Pancreas (tissue), 10 donors: ENCODE measurements at regions not wholly inside any gene's neighbourhood (a gene's known extent, or its start where the extent isn't known, plus 50 kb on each side); places are given as distances from the start of the nearest gene placed in this dataset.

Source experiments
- ATAC-seq, 4 donors: fragments of 200-7000 bp; cut with Tn5 transposase; one replicate each; pipeline versions ENCODE4 v1.8.0 to v1.9.1; 2020; ENCODE audit warnings: mild to moderate bottlenecking in 4 of 4, moderate library complexity in 4 of 4
- DNase-seq, 6 donors: peaks; one replicate each; pipeline ENCODE4 v3.0.0-alpha.2; 2020
- FAIRE-seq: peaks from 2 replicates; lab custom pipeline; 2012; peaks lifted over from hg19 to GRCh38; lab: Jason Lieb, UNC
- H3K27ac ChIP-seq, 4 donors: fragments of 200-600 bp; sonication (generic); 1 replicate in 3 of 4; 2 replicates in 1 of 4; pipeline versions ENCODE4 v1.5.0 to v1.8.0; 2020
- H3K27me3 ChIP-seq, 4 donors: fragments of 200-600 bp; one replicate each; pipeline ENCODE4 v1.8.0; 2021
- H3K36me3 ChIP-seq, 3 donors: fragments of 200-600 bp; sonication (generic) in 1 of 3; one replicate each; pipeline versions ENCODE4 v1.5.0 to v1.8.0; 2020 to 2021
- H3K4me1 ChIP-seq, 3 donors: fragments of 200-600 bp; one replicate each; pipeline ENCODE4 v1.8.0; 2021
- H3K4me3 ChIP-seq, 4 donors: fragments of 200-600 bp; sonication (generic) in 2 of 4; one replicate each; pipeline versions ENCODE4 v1.5.0 to v1.8.0; 2020 to 2021
- H3K9me3 ChIP-seq, 4 donors: fragments of 200-600 bp; one replicate each; pipeline ENCODE4 v1.8.0; 2021
- WGBS, 2 donors: extraction: QIAGEN DNeasy Blood & Tissue Kit; methylation state at CpG; one replicate each; pipeline ENCODE4 v1.1.7; 2013; 5-methylcytosine and 5-hydroxymethylcytosine counted together
- intact Hi-C, 3 donors: fragments of 100-400 bp; cut with DNase I; formaldehyde crosslinking; loops; one replicate each; pipeline versions ENCODE4 v1.11.1 to v1.14.2; 2022
- TF ChIP-seq, protein P1 (sequence below), 4 donors: fragments of 200-600 bp; sonication (generic) in 3 of 4; IDR thresholded peaks; one replicate each; pipeline versions ENCODE4 v1.5.0 to v1.8.0; 2021; ENCODE audit warnings: antibody characterized with exemption in 4 of 4
- donor health status: healthy with polysubstance abuse.
- donor health status: DM: no; HTN: no; CAD: no; lungs with moderate emphysema.
- donor health status: DM: no; HTN: no; CAD: no.
- donor health status: control.
- donor health status: control.
- donor health status: Bipolar disorder and iron deficiency.
- donor health status: DM: yes; HTN: yes; CAD: no.
- donor health status: DM: no; HTN: no; CAD: no.
- donor health status: DM: no; HTN: no; CAD: no.
- donor health status: DM: yes; HTN: yes; CAD: no.

DNA sequence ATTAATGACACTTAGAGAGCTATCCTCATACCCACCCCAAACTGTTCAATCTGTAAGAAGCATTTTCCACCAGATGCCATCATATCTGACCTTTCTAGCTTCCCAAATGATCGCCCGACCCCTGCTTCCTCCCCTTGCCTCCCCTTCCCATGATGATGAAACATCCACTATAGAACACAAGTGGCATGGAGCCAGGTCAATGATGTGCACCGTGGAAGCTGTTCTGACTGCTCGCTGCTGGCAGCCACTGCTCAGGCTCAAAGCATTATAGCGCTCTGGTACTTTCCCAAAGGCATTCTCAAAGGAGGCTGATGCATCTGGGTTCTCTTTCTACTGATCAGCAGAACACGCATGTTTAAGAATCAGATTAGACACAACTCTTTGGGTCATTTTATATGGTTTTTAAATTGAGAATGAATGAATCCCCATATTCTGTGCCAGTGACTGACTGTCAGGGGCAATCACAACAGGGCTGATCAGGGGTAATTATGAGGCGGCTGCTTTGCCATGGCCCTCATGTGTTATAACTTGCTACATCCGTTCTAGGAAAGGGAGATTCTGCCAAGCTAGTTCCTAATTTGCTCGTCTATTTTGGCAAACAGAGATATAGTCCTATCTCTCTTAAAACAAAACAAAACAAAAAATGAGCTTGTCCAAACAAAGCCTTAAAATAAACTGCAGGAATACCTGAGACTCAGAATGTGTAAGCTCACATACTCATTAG lies 343.7 kb downstream of the ENC1 start:
- no peak for FAIRE-seq

DNA sequence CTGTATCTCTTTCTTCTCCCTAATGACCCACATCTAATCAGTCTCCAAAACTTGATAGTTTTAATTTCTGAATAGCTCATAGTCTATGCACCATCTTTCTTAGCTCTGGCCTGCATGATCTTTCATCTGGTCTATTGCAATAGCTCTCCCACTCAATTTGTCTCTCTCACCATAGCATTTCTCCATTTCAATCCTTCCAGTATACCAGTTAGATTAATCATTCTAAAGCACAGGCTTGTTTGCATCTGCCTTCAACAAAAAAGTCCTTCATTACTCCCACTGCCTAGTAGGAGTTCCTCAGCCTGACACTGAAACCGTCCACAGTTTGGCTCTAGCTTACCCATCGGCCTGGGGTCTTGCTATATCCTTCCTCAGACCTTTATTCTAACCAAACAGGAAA lies 344.9 kb downstream of the ENC1 start:
- intact Hi-C loops = no loop called here
- DNase-seq (no peak), ATAC-seq (no peak), FAIRE-seq (no peak)
- Histone ChIP-seq H3K4me3 (no peak overlapping the region), H3K27ac (no peak overlapping the region), H3K9me3 (no peaks in the 10 kb centered on the region), H3K36me3 (no peaks in the 10 kb centered on the region), H3K4me1 (peaks cover 0 to 5% (median 0%) of the 10 kb centered on the region in 3 donors), H3K27me3 (no peaks in the 10 kb centered on the region)
- 87 to 94% methylated on average over 2 of the region's 2 CpGs for WGBS, 2 donors
- TF ChIP-seq, protein P1, sequence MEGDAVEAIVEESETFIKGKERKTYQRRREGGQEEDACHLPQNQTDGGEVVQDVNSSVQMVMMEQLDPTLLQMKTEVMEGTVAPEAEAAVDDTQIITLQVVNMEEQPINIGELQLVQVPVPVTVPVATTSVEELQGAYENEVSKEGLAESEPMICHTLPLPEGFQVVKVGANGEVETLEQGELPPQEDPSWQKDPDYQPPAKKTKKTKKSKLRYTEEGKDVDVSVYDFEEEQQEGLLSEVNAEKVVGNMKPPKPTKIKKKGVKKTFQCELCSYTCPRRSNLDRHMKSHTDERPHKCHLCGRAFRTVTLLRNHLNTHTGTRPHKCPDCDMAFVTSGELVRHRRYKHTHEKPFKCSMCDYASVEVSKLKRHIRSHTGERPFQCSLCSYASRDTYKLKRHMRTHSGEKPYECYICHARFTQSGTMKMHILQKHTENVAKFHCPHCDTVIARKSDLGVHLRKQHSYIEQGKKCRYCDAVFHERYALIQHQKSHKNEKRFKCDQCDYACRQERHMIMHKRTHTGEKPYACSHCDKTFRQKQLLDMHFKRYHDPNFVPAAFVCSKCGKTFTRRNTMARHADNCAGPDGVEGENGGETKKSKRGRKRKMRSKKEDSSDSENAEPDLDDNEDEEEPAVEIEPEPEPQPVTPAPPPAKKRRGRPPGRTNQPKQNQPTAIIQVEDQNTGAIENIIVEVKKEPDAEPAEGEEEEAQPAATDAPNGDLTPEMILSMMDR (IDR thresholded peaks at IDR 0.05) = no peak

More for the DNA sequence above, 343.7 kb downstream of the ENC1 start:
- Histone ChIP-seq H3K27me3 (no peaks in the 10 kb centered on the region), H3K9me3 (no peaks in the 10 kb centered on the region), H3K27ac (no peak overlapping the region), H3K4me3 (no peak overlapping the region), H3K36me3 (no peaks in the 10 kb centered on the region), H3K4me1 (peaks cover 0 to 5% (median 0%) of the 10 kb centered on the region in 3 donors)
- ATAC-seq (peak in 2 of 4 donors; percentile 35 to 48), DNase-seq (no peak)
- TF ChIP-seq, protein P1 (IDR thresholded peaks at IDR 0.05) = no peak
- WGBS, 2 donors = 53 to 55% methylated on average over 9 of the region's 9 CpGs
- intact Hi-C loops = no loop called here

DNA sequence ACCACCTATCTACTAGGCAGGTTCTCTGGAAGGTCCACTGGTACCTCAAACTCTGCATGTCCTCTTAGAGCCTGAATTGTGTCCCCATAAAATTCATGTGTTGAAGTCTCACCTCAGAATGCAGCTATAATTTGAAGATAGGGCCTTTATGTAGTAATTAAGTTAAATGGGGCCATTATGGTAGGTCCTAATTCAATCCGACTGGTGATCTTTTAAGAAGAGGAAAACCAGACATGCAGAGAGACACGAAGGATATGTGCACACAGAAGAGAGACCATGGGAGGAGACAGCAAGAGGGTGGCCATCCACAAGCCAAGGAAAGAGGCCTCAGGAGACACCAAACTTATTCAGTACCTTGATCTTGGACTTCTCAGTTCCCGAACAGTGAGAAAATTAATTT lies 345.4 kb downstream of the ENC1 start:
- intact Hi-C loops = no loop called here
- no peak overlapping the region for H3K4me3 ChIP-seq
- no peaks in the 10 kb centered on the region for H3K9me3 ChIP-seq
- no peaks in the 10 kb centered on the region for H3K27me3 ChIP-seq
- DNase-seq (no peak), FAIRE-seq (no peak), ATAC-seq (no peak)
- 85 to 95% methylated on average over 3 of the region's 3 CpGs for WGBS, 2 donors
- H3K4me1 ChIP-seq = peaks cover 0 to 5% (median 0%) of the 10 kb centered on the region in 3 donors
- H3K27ac ChIP-seq = no peak overlapping the region
- H3K36me3 ChIP-seq = no peaks in the 10 kb centered on the region
- TF ChIP-seq, protein P1 (IDR thresholded peaks at IDR 0.05) = no peak

DNA sequence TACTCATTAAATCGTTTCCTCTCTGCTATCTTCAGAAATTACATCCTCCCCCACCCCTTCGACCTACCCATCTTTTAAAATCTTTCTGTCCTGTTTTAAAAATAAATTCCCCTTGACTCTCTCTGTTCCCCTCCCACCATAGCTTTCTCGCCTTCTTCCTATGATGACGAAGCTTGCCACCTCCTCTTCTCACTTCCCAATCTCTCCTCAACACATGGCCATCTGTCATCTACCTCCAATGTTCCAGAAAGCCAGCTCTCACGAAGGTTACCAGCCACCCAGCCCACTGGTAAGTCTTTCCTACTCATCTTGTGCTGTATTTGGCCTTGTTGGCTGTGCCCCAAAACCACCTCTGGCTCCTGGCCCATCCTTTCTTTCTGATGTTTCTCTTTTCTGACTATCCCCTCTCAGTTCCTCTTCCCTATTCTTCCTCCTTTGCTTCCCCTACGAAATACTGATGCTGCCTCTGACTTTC lies 346.3 kb downstream of the ENC1 start:
- no peak for DNase-seq
- FAIRE-seq = no peak
- no peak for ATAC-seq
- Histone ChIP-seq H3K4me3 (no peak overlapping the region), H3K9me3 (no peaks in the 10 kb centered on the region), H3K27ac (no peak overlapping the region), H3K36me3 (no peaks in the 10 kb centered on the region), H3K4me1 (peaks cover 0 to 5% (median 0%) of the 10 kb centered on the region in 3 donors), H3K27me3 (no peaks in the 10 kb centered on the region)
- TF ChIP-seq, protein P1 (IDR thresholded peaks at IDR 0.05) = no peak
- intact Hi-C loops = no loop called here
- 77 to 78% methylated on average over 6 of the region's 6 CpGs for WGBS, 2 donors

DNA sequence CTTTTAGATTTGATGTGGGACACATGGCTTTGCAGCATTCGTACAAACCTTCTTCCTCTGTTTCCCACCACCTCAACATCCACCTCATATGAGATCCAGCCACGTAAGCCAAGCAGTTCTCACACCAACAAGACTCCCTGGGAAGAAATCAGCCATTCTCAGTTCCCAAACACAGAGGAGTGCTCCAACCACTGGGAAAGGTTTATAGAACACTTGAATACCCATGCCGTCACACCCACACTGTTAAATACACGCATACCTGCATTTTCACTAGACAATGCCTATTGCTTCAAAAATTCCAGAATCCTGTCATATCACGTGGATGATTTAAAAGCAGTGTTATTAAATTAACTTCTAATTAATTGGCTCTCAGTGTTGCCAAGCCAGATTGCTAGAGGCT lies 347.3 kb downstream of the ENC1 start:
- FAIRE-seq (no peak), DNase-seq (no peak)
- WGBS, 2 donors = 89 to 97% methylated on average over 5 of the region's 5 CpGs

More for the DNA sequence above, 347.3 kb downstream of the ENC1 start:
- no peak for ATAC-seq
- no peaks in the 10 kb centered on the region for H3K27me3 ChIP-seq
- TF ChIP-seq, protein P1 (IDR thresholded peaks at IDR 0.05) = no peak
- no peaks in the 10 kb centered on the region for H3K36me3 ChIP-seq
- H3K9me3 ChIP-seq = no peaks in the 10 kb centered on the region
- no peak overlapping the region for H3K27ac ChIP-seq
- intact Hi-C loops = no loop called here
- H3K4me3 ChIP-seq = no peak overlapping the region
- H3K4me1 ChIP-seq = peaks cover 0 to 5% (median 4%) of the 10 kb centered on the region in 3 donors
